Liver (tissue), 3 donors: ENCODE measurements at regions not wholly inside any gene's neighbourhood (a gene's known extent, or its start where the extent isn't known, plus 50 kb on each side); places are given as distances from the start of the nearest gene placed in this dataset.
"Not testable (repeated sequence)": the region's sequence is repeated elsewhere in the genome, so short reads cannot be mapped to it uniquely, and the experiment has no call there.

ENCODE experiments used
- CTCF ChIP-seq: fragments of 150-350 bp; IDR thresholded peaks from 2 replicates; pipeline ENCODE4 v1.5.1; 2017; ENCODE audit warnings: improper control_type of control experiment, low read depth, low read length; ENCODE audit not compliant: missing input control
- GABPA ChIP-seq, 2 donors: IDR thresholded peaks in 1 of 2; conservative IDR thresholded peaks in 1 of 2; 2 replicates each; pipeline ENCODE4 v1.6.1; 2016; ENCODE audit warnings: antibody characterized with exemption in 2 of 2, mild to moderate bottlenecking in 1 of 2, moderate library complexity in 1 of 2
- HNF4G ChIP-seq: IDR thresholded peaks from 2 replicates; pipeline ENCODE4 v1.6.1; 2016; ENCODE audit warnings: antibody characterized with exemption
- JUND ChIP-seq, 2 donors: IDR thresholded peaks; 2 replicates each; pipeline ENCODE4 v1.6.1; 2016; ENCODE audit warnings: antibody characterized with exemption in 2 of 2
- MAX ChIP-seq: IDR thresholded peaks from 2 replicates; pipeline ENCODE4 v1.6.1; 2016; ENCODE audit warnings: antibody characterized with exemption
- SP1 ChIP-seq: IDR thresholded peaks from 2 replicates; pipeline ENCODE4 v1.6.1; 2018; ENCODE audit warnings: antibody characterized with exemption, mild to moderate bottlenecking
- donor health status: healthy.
- donor health status: healthy.

GRCh38 chr2:121853149-121853548 lies 97.7 kb downstream of the TSN start:
- not testable (repeated sequence) for TF ChIP-seq CTCF; MAX; SP1; GABPA (IDR thresholded peaks at IDR 0.05 in 1 of 2, conservative IDR thresholded peaks at IDR 0.05 in 1 of 2); HNF4G; JUND (IDR thresholded peaks at IDR 0.05)
